Progenitor cell of endocrine pancreas (in vitro differentiated cells): ENCODE measurements at regions not wholly inside any gene's neighbourhood (a gene's known extent, or its start where the extent isn't known, plus 50 kb on each side); places are given as distances from the start of the nearest gene placed in this dataset.
A peak's percentile ranks its signal among the peaks of the same experiment; 100 is the strongest.

ENCODE experiments used
- DNase-seq: peaks from one replicate; pipeline ENCODE4 v3.0.0; 2021; ENCODE audit warnings: low spot score; ENCODE audit not compliant: unreplicated experiment
- H3K27ac Mint-ChIP-seq: 2 replicates; pipeline ENCODE4 v1.8.0; 2021; ENCODE audit warnings: mild to moderate bottlenecking, moderate library complexity, mixed read lengths
- H3K27me3 Mint-ChIP-seq: 2 replicates; pipeline ENCODE4 v1.8.0; 2021; ENCODE audit warnings: mixed read lengths
- H3K36me3 Mint-ChIP-seq: 2 replicates; pipeline ENCODE4 v1.8.0; 2022; ENCODE audit warnings: mixed read lengths; ENCODE audit not compliant: insufficient read depth
- H3K4me1 Mint-ChIP-seq: 2 replicates; pipeline ENCODE4 v1.8.0; 2021; ENCODE audit warnings: low read depth, mixed read lengths
- H3K4me3 Mint-ChIP-seq: 2 replicates; pipeline ENCODE4 v1.8.0; 2021; ENCODE audit warnings: low read depth, mild to moderate bottlenecking, moderate library complexity, mixed read lengths
- H3K9me3 Mint-ChIP-seq: 2 replicates; pipeline ENCODE4 v1.8.0; 2021; ENCODE audit warnings: low read depth, mixed read lengths
- TF ChIP-seq, protein P1 (sequence below): fragments of 200-600 bp; sonication (generic); IDR thresholded peaks from one replicate; pipeline ENCODE4 v1.5.0; 2021; ENCODE audit warnings: antibody characterized with exemption, mild to moderate bottlenecking; ENCODE audit not compliant: unreplicated experiment

DNA sequence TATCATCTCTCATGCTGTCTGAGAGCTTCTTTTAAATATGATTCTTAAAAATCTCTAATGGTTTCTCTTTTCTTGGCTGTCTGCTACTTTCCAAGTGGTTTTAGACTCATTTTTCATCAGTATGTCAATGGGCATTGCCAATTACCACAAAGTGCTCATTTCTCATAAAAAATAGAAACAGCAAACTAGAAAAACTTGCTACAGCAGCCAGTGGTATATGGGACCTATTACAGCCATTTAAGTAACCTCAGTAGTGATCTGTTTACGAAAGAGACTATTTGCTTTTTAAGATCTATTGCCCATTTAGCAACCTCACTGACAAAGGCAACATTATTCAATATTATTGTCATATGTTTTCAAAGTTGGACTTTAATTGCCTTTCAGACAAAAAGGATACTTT, 207.1 kb upstream of the RHOBTB1 start:
- Mint-ChIP-seq H3K27me3 (no peaks in the 10 kb centered on the region), H3K4me3 (no peak overlapping the region), H3K4me1 (peaks cover 2% of the 10 kb centered on the region), H3K36me3 (no peaks in the 10 kb centered on the region), H3K27ac (no peak overlapping the region), H3K9me3 (no peaks in the 10 kb centered on the region)
- no peak for DNase-seq
- TF ChIP-seq, protein P1, sequence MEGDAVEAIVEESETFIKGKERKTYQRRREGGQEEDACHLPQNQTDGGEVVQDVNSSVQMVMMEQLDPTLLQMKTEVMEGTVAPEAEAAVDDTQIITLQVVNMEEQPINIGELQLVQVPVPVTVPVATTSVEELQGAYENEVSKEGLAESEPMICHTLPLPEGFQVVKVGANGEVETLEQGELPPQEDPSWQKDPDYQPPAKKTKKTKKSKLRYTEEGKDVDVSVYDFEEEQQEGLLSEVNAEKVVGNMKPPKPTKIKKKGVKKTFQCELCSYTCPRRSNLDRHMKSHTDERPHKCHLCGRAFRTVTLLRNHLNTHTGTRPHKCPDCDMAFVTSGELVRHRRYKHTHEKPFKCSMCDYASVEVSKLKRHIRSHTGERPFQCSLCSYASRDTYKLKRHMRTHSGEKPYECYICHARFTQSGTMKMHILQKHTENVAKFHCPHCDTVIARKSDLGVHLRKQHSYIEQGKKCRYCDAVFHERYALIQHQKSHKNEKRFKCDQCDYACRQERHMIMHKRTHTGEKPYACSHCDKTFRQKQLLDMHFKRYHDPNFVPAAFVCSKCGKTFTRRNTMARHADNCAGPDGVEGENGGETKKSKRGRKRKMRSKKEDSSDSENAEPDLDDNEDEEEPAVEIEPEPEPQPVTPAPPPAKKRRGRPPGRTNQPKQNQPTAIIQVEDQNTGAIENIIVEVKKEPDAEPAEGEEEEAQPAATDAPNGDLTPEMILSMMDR: no peak

DNA sequence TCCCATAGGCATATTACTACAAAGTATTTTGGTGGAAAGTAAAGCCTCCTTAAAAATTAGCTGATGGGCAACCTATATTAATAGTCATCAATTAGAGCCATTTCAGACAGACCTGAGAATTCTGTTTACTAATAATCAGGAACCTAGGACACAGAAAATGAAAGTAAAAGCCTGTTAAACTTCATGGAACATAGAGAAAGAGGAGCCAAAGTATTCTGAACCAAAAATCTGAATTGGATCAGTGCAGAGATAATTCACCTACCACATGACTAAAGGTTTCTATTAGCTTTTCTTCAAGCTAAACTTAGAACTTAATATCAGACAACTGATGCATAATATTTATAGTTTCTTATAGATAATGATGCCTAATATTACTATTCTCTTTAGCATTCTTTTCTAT, 204.5 kb upstream of the RHOBTB1 start:
- no peak overlapping the region for H3K27ac Mint-ChIP-seq
- TF ChIP-seq, protein P1: no peak
- H3K9me3 Mint-ChIP-seq: no peaks in the 10 kb centered on the region

DNA sequence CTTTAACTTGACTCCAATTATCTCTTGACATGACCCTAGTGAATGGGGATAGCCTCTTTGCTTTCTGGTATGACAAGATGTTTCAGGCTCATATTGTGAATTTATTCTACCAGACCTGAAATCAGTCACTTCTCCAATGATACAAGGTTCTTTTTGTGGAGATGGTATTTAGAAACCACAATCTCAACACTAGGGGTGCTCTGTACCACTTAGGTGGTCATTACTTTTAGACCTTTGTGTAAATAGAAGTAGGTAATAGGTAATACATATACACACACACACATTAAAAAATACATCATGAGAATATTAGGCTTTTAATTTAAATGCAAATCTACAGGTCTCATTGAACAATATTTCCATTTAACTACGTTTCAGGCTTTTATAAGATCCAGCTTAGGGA, 199.0 kb upstream of the RHOBTB1 start:
- no peaks in the 10 kb centered on the region for H3K36me3 Mint-ChIP-seq

More for the DNA sequence above, 204.5 kb upstream of the RHOBTB1 start:
- no peak for DNase-seq
- Mint-ChIP-seq H3K4me3 (no peak overlapping the region), H3K36me3 (no peaks in the 10 kb centered on the region), H3K4me1 (peaks cover 2% of the 10 kb centered on the region), H3K27me3 (peaks cover 4% of the 10 kb centered on the region)

DNA sequence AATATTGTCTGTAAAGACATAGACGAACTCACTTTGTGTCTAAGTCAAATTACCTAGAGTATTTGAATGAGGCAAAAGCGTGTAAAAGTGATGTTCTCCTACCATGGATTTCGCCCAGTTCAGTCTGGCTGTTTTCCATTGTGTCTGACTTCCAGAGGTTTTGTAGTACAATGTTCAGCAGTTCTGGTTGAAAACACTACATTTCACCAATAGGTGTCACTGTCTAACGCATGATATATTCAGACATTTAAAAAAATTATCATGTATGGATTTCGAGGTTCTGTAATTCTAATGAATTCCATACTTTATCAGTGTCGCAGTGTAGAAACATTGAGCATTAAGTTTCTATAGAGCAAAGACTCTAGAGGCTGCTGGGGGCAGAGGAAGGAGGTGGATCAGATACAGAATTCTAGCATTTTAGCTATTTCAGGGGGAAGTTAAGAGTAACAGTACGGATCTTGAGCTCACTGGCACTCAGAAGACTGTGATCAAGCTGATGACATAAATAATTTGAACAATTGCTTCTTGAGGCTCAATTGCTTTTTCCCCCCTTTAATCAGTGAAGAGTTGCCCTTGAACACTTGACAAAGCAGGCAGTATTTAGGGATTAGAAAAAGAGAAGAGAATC, 196.9 kb upstream of the RHOBTB1 start:
- Mint-ChIP-seq H3K27ac (no peak overlapping the region), H3K4me1 (peaks cover 4% of the 10 kb centered on the region), H3K9me3 (peaks cover 3% of the 10 kb centered on the region), H3K27me3 (peaks cover 4% of the 10 kb centered on the region), H3K36me3 (no peaks in the 10 kb centered on the region), H3K4me3 (no peak overlapping the region)
- DNase-seq: no peak
- TF ChIP-seq, protein P1: peak; percentile 80

More for the DNA sequence above, 199.0 kb upstream of the RHOBTB1 start:
- Mint-ChIP-seq H3K4me1 (peaks cover 2% of the 10 kb centered on the region), H3K27me3 (peaks cover 4% of the 10 kb centered on the region), H3K27ac (no peak overlapping the region), H3K4me3 (no peak overlapping the region), H3K9me3 (peaks cover 3% of the 10 kb centered on the region)
- TF ChIP-seq, protein P1: no peak
- DNase-seq: no peak

DNA sequence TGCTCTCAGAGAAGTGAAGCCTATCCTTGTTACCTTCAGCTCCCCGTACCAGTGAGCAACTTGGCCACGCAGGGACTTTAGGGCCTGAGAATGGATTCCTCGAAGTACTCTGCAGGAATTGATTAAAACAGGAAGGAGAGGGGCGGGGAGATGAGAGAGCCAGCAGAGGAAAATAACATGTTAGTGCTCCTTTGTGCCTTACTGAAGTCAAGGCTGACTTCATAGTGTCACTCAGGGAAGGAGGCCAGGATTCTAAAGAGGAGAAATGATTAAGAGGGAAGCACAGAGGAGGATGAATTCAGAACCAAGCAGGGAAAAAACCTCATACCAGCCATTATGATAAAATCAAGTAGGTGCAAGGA, 195.6 kb upstream of the RHOBTB1 start:
- Mint-ChIP-seq H3K9me3 (peaks cover 3% of the 10 kb centered on the region), H3K4me1 (peaks cover 8% of the 10 kb centered on the region), H3K27me3 (no peaks in the 10 kb centered on the region), H3K36me3 (no peaks in the 10 kb centered on the region), H3K4me3 (no peak overlapping the region), H3K27ac (no peak overlapping the region)
- TF ChIP-seq, protein P1: no peak
- no peak for DNase-seq
